ENCODE measurements at regions not wholly inside any gene's neighbourhood (a gene's known extent, or its start where the extent isn't known, plus 50 kb on each side); places are given as distances from the start of the nearest gene placed in this dataset.
"Not testable (repeated sequence)": the region's sequence is repeated elsewhere in the genome, so short reads cannot be mapped to it uniquely, and the experiment has no call there.

DNA sequence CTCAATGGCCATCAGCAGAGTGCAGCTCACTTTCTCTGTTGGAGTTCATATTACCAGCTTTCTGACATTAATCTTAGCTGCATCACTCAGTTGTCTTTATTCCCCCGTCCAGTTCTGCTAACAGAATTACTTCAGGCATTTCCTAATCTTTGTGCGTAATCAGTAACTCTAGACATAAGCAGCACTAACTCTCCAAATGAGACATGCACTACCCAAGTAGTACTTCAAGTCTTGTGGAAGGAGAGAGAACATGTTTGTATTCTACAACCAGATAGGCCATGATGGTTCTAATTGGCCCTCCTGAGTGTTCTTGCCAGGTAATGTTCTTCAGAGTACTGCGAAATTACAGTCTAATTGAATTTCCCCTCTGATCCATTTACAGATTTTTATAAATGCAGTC lies 448.5 kb upstream of the RPS6KA3 start:
- DNase-seq: no peak

DNA sequence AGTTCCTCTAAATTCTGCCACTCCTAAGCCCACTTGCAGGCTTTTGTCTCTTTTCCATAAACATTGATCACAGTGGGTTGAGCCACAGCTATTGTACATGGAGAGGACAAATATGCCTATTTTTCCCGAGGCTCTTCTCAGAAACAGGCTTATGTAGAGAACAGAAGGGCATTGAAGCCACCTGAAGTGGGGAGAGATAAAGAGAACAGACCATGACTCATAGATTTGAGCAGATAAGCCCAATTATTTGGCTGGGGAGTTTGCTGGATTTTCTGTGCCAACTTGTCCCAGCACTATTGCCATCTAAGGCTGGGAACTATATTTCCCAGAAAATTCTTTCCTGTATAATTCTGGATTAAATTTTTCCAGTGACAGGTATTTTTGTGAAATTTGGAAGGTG lies 446.1 kb upstream of the RPS6KA3 start:
- no peak for DNase-seq

GRCh38 chrX:20711366-20711765 lies 444.7 kb upstream of the RPS6KA3 start:
- DNase-seq: no peak

DNA sequence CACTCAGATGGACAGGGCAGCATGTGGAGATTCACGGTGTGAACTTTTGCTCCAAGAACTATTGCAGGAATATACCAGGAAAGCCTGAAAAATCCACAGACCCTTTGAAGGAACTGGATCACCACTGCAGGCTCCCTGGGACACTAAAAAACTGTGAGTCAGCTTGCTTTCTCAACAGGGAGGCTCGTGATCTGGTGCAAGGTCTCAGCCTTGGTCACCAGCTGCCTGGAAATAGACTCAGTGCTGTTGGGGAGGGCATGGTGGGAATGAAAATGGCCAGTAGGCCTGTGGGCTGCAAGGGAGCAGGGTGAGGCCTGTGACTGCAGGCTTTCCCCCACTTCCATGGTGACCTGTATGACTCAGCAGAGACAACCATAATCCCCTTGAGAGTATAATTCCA lies 426.4 kb upstream of the RPS6KA3 start:
- no peak for DNase-seq

DNA sequence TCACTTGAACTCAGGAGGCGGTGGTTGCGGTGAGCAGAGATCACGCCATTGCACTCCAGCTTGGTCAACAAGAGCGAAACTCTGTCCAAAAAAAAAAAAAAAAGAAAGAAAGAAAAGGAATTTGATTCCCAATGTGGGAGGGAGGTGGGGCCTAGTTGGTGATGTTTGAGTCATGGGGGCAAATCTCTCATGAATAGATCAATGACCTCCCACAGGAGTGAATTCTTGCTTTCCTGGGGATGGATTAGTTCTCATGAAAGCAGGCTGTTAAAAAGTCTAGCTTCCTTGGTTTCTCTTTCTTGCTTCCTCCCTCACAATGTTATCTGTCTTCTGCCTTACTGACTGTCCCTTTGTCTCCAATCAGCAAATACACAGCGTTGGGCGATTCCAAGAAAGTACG lies 419.5 kb upstream of the RPS6KA3 start:
- no peak for DNase-seq

GRCh38 chrX:20685652-20686051 lies 418.9 kb upstream of the RPS6KA3 start:
- DNase-seq: no peak

DNA sequence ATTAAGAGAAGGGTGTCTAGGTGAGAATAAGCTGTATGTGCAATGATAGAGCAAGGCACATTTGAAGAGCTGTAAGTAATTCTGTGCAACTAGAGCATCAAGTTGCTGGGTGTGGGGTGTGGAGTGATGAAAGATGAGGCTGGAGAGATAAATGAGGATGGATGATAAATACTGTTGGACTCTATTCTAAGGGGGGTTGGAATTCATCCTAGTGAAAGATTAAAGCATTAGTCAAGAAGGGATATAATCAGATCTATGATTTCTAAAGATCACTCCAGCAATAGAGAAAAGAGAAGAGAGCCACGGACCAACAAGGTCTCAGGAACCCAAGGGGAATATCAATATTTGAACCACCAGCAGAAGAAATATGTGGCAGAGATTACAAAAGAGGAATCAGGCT lies 415.0 kb upstream of the RPS6KA3 start:
- DNase-seq: peak in 2 of 3 donors; percentile 1 to 52

DNA sequence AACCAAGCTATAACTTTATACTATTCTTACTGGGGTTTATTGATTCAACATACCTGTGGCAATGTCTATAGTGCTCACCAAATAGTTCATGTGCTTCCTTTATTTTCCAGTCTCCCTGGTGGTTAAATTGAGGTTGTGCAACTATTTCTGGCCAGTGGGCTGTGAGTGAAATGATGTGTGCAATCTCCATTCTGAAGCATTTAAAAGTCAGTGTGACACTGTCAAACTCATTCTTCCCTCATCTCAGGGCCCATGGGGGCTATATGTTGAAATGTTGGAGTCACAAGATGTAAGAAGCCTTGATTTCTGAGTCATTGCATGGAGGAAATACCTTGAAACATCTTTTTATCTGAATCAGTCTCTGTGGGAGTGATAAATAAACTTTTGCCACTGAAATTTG lies 414.3 kb upstream of the RPS6KA3 start:
- DNase-seq: peak in 1 of 3 donors; percentile 72

GRCh38 chrX:20672476-20672875 lies 405.8 kb upstream of the RPS6KA3 start:
- DNase-seq: no peak

- DNase-seq: not testable (repeated sequence)
Measured at GRCh38 chrX:20671746-20672145, 405.0 kb upstream of the RPS6KA3 start.

- DNase-seq: no peak
Measured at GRCh38 chrX:20670611-20671010, 403.9 kb upstream of the RPS6KA3 start.

DNA sequence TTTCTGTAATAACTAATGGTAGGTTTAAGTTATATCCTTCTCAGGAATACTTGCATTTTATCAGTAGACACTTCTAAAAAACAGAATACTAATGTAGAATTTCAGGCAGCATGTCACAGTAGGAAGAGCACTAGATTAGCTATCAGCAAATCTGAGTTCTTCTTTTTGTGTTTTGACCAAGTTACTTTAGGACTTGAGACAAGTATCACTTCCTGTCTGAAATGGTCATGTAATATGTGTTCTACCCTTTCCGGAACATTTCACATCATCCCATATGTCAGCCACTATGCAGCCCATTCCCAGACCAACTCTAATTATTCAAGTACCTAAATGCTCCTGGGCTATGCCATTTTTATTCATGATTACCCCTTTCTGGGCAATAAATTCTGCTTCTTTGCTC lies 401.8 kb upstream of the RPS6KA3 start:
- no peak for DNase-seq

- no peak for DNase-seq
Measured at GRCh38 chrX:20666331-20666730, 399.6 kb upstream of the RPS6KA3 start.

DNA sequence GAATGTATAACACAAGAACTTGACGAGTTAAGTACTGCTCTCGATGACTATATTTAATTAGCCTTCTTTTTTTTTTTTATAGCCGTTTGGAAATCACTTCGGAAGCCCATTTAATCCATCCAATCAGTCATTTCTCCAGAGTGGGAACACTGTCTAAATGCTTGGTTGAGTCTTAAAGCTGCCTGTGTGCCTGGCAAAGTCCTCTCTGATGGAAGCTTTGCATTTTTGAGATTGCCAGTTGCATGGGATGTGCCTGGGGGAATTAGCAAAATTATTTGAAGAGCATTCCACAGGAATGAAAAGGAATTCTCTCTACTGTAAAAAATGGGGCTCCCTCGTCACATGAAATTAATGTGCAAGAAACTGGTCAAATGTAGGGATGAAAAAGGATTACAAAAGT lies 398.8 kb upstream of the RPS6KA3 start:
- no peak for DNase-seq

DNA sequence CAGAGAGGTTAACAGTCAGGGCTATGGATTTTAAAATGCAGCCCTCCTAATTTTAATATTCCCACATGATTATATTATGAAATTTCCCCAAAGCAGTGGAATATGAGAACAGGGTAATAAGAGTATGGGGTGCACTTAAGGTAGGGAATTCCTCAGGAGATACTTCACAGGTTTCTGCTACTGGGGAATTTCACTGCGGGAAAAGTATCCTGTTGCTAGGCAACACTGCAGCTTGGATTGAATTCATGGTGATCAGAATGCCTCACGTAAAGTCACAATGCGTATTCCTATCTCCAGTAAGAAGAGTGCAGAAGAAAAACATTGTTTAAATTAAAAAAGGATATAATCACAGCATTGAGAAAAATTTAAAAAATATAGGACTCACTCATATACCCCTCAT lies 398.1 kb upstream of the RPS6KA3 start:
- DNase-seq: no peak

- DNase-seq: no peak
Measured at GRCh38 chrX:20664131-20664530, 397.4 kb upstream of the RPS6KA3 start.

GRCh38 chrX:20663336-20663735 lies 396.6 kb upstream of the RPS6KA3 start:
- no peak for DNase-seq

DNA sequence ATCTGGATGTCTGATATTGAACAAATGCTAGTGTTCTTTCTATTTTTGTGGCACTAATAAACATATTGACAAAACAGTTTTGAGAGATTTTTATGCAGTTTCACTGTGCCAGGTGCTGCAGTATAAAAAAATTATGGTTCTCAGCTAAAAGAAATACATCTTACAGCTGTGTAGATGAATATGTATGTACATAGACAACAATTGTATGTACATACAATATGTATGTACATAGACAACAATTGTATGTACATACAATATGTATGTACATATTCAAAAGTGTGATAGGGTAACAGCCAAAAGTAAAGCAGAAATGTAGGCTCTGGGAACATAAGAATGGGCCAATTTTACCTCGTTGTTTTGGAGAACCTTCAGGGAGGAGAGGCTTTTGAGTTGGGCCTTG lies 390.0 kb upstream of the RPS6KA3 start:
- DNase-seq: no peak

GRCh38 chrX:20654596-20655106 lies 387.9 kb upstream of the RPS6KA3 start:
- no peak for DNase-seq

GRCh38 chrX:20653070-20653469 lies 386.4 kb upstream of the RPS6KA3 start:
- no peak for DNase-seq

GRCh38 chrX:20641954-20642353 lies 375.2 kb upstream of the RPS6KA3 start:
- no peak for DNase-seq

DNA sequence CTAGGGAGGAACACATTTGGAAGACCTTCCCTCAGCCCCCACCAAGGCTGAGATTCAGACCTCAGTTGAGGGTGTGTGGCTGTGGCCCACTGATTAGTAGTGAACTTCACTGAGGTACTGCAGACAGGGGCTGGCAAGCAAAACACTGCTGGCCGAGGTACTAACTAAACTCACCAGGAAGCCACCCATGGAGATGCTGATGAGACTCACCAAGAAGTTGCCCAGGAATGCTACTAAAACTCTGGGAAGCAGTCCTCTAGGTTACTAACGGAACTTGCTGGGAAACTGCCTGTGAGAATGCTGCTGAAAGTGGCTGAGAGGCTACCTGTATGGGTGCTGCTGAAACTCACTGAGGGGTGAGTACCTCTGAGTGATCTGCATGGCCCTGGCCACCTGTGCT lies 372.4 kb upstream of the RPS6KA3 start:
- no peak for DNase-seq

DNA sequence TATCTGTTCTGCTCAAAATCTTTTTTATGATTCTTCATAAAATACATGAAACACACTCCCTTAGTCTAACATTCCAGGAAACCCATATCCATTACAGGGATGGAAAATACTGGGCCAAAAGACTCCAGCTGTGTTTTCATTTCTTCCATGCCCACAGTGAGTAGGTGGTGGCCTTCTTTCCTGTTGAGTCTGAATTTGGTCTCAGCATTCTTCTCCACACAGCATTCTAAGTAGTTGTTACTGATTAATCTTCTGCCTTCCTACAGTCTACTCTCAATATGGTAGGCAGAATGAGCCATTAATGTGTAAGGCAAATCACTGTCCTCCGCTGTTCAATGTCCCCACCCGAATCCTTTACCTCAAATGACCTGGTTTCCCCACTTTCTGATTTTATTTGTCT lies 370.6 kb upstream of the RPS6KA3 start:
- DNase-seq: no peak

- DNase-seq: no peak
Measured at GRCh38 chrX:20633451-20633850, 366.7 kb upstream of the RPS6KA3 start.

GRCh38 chrX:20623448-20623847 lies 356.7 kb upstream of the RPS6KA3 start:
- DNase-seq: peak in 1 of 3 donors; percentile 19

All from muscle of back (tissue), 3 donors.